NCI-H510A (cell line): ENCODE measurements at regions not wholly inside any gene's neighbourhood (a gene's known extent, or its start where the extent isn't known, plus 50 kb on each side); places are given as distances from the start of the nearest gene placed in this dataset.
"Not testable (repeated sequence)": the region's sequence is repeated elsewhere in the genome, so short reads cannot be mapped to it uniquely, and the experiment has no call there.

Experiments used
- DNase-seq: peaks from one replicate; lab custom pipeline; 2025; lab: John Stamatoyannopoulos, UW

DNA sequence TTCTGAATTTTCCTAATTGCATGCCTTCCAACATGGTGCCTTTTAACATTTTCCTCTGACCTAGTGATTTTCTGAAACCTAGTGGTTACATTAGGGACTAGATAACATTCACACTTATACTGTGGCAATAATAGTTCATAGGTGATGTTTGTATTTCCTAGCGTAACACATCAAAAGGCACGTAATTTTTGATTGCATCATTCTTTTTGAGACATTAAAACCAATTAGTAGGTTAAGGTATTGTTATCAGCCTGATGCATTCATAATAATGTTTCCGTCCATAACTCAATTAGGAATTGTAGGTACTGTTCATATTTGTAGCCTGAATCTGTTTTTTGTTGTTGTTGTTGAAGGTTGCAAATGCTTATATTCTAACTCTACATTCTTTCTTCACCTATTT, 192.4 kb downstream of the ANXA1 start:
- no peak for DNase-seq

DNA sequence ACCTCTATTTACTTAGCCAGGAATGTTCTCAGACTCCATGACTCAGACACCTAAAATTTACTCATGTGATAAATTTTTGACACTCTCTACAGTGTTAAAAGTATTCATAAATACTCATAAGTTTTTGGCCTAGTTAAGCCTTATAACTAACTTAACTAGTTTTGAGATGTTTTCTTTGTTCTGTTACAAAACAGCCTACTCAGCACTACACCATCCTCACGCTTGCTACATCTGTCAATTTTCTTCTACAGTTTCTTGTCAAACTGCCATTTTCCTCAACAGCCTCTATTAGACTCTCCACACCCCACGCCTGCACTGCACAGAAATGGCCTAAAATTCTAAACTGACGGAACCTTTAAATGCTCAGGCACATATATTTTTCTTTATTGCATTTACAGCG, 195.5 kb downstream of the ANXA1 start:
- no peak for DNase-seq

DNA sequence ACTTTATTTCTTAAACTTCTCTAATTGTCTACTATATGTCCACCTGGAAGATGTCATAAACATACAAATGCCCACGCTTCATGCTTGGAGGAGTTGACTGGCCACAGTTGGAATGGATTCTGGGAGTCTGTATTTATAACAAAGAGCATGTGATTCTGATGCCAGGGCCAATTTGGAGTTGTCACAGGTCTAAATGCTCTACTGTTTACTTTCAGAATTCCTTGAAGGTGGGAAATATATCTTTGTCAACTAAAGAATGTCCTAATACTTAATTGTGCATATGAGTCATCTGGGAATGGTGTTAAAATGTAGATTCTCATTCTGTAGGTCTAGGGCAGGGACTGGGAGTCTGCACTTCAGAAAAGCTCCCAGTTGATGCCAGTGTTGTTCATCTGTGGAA, 196.1 kb downstream of the ANXA1 start:
- no peak for DNase-seq

DNA sequence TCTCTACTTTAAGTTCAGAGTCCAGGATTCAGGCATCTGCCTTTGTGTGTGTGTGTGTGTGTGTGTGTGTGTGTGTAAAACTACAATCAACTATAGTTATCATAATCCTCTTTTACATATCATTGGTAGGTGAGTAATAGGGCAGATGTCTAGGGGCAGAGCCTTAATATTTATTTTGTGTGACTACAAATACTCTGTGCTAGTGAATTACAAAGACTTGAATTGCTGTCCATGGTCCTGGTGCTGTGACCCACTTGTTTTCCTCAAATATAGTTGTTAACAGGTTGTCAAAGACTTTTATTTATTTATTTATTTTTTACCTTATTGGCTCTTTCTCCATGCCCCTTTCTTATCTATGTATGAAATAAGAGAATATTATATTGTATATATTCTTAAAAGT, 196.8 kb downstream of the ANXA1 start:
- no peak for DNase-seq

DNA sequence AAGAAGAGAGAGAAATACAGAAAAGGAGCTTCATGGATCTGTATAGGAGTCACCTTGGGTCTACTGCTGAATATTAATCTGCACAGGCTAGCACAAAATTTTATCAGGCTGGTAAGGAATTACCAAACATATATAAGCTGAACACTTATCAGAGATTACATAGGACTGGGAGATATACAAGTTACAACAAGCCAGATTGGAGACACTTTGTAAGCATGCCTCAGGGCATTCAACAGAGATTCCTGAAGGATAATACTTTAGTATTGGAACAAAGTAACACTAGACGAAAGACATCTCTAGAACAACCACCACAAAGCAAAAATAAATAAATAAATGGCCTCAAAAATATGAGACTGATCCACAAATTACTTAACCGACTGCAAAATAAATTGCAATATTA, 197.8 kb downstream of the ANXA1 start:
- DNase-seq, result no peak

DNA sequence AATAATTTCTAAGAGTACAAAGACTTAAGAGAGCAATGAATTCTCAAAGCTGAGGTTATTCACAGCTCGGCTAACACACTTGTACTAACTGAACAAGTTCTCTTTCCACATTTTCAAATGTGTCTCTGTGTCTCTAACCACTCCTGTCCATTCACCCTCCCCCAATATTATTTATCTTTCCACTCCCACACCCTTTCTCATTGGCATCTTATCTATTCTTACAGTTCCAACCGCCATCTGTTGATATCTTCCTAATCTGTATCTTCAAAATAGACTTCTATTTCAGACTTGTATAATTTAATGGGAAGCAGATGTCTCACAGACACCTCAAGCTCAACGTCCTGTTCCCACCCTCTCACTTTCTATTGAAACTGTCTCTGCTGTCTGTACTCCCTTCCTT, 205.9 kb downstream of the ANXA1 start:
- no peak for DNase-seq

DNA sequence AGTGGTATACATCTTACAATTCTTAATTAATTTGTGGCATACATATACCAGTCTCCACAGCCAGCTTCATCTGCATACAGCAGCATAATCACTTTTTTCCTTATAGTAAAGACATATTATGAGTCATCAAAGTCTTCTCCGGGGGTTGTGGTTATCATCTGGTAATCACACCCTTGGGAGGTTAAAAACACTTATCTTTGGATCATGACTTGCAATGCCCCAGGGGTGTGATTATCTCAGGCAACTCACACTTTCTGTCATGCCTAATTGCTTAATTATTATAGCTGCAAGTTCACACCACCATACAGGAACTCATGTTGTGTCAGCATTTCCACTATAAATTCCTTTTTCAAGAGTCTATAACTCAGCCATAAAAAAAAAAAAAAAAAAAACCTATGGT, 218.4 kb downstream of the ANXA1 start:
- DNase-seq, result no peak

DNA sequence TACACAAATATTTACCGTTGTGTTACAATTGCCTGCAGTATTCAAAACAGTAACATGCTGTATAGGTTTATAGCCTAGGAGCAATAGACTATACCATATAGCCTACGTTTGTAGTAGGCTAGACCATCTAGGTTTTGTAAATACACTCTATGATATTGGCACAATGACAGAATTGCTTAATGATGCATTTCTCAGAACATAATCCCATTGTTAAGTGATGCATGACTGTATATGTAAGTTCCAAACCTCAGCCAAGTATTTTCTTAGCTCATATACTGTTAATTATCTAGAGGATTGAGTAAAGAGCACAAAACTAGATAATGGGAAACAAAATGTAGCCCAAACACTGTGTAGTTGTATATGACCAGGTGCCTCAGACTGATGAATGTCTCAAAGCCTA, 220.1 kb downstream of the ANXA1 start:
- DNase-seq, result no peak

DNA sequence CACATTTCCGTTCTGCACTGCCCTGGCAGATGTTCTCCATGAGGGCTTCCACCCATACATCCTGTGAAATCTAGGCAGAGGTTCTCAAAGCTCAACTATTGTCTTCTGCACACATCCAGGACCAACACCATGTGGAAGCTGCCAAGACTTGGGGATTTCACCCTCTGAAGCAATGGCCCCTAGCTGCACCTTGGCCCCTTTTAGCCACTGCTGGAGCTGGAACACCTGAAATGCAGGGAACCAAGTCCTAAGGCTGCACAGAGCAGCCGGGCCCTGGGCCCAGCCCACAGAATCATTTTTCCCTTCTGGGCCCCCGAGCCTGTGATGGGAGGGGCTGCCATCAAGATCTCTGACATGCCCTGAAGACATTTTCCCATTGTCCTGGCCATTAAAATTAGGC, 228.7 kb downstream of the ANXA1 start:
- DNase-seq, result no peak

DNA sequence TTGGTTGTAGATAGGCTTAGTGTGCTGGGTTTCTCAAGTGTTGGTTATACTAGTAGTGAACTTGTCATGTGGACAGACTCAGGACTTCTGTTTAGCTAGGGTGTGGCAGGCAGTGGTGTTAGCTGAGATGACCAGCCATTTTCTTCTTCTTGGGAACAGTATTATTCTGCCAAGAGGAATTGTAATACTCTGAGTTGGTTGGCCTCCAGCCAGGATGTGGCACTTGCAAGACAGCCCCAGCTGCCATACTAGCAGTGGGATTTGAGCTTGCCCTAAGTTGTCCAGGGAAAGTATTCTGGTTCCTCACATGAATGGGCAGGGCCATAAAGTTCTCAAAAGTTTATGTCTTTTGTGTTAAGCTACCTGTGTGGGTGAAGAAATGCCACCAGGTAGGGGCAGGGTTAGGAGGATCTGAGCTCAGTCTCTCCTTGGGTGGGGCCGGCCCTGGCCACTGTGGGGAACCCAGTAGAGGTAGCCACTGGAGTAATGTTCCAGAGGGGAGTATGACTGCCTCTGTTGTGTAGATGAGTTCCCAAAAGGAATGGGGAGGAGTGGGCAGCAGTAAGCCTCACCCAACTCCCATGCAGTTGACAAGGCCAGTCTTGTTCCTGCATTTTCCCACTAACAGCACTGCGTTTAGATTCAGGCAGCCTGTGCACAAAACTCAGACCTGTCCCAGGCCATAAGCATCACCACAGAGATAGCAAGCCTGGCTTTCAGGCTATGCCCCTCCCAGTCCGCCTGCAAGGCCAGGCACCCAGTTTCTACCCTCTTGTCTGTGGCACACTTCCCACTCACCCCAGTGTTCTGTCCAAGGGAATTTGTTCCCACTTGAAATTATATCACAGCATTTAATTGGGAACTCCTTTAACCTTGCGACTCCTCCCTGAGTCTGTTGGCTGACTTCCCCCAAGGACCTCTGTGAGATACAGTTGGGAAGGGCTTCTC, 250.7 kb downstream of the ANXA1 start:
- no peak for DNase-seq

DNA sequence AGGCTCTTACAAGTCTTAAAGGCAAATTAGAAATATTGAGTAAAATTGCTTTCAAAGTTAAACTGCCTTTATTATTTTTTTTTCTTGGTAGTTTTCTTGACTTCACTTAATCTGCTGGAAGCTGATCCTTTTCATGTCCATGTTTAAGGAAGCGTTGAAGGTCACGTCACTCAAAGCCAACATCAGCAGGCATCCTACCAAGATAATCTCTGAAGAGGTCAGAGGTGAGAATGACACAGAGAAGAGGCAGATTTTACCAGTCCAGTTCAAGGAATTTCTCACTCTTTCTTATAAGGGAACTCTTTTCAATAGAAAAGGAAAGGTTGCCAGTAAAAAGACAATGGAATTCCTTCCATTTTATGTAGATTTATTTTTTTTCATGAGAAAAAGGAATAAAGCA, 259.8 kb downstream of the ANXA1 start:
- DNase-seq, result no peak

DNA sequence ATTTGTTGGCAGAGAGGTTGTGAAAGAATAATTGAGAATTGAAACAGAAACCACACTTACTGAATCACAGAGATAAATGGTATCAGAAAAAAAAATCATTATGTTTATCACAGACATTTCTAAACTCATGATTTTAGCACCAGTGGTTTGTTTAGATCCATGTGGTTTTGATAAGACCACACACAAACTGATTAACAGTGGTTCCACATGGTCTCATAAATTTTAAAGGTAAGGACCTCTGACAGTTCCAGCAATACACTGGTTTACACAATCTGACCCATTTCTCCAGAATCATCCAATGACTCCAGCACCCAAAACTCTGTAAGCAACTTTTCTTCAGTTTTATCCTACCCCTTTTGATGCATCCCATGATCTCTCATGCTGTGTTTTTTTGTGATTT, 261.2 kb downstream of the ANXA1 start:
- DNase-seq, result no peak

DNA sequence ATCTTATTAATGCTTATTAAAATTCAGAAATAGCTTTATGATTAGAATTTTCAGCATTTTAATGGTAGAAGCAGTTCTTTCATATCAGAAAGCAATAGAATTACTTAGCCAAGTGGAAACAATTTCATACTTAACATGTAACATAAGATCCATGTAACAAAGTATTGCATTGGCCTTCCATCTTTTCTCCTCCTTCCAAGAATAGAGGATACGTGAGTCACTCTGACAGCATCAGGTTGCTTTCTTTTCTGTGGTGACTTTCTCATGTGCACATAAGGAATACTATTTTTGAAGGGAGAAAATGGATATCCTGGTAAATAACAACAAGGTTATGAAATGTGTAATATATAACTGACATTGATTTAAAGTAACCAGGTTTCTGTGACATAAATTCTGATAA, 272.2 kb downstream of the ANXA1 start:
- DNase-seq, result no peak

DNA sequence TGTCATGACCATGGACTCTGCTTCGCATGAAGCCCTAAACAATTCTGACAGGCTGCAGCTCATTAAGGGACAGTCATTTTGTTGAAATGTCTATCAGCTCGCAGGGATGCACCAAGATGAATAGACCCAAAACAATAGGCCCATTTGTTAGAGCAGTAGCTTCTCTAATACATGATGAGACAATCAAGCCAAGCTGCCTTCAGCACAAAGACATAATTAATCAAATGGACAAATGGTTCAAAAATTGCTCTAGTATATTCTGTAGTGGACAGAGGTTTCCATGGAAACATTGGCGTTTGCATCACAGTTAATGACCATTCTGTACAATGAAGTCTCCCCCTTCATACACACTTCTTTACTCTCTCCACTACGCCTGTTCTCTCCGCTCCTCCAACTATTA, 274.6 kb downstream of the ANXA1 start:
- no peak for DNase-seq

DNA sequence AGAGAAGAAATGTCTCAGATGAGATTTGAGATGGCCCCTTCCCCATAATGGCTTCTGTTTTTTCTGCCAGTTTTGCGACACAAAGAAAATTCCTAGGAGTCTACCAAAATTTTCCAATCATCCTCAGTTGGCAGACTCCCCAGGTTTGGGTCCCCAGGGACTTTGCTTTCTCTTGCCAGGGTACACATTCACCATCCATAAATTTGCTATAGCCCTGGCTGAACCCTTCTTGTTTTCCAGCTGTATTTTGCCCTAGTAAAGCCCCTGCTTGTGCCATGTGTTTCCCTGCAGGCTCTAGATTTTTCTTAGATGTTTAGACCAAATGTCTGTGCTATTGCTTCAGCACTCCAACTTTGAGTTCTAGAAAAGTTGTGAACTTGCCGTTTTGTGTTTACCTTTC, 283.2 kb downstream of the ANXA1 start:
- no peak for DNase-seq

DNA sequence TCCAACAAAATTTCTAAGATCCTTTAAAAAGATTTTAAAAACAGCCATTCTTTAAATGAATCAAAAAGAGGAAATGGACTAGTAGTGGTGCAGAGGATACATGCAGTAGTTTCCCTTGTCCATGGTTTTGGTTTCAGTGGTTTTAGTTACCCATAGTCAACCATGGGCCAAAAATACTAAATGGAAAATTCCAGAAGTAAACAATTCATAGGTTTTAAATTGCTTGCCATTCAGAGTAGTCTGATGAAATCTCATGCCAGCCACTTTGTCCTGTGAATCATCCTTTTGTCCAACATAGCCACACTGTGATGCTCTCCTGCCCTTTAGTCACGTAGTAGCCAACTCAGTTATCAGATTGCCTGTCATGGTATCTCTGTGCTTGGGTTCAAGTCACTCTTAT, 286.1 kb downstream of the ANXA1 start:
- no peak for DNase-seq

DNA sequence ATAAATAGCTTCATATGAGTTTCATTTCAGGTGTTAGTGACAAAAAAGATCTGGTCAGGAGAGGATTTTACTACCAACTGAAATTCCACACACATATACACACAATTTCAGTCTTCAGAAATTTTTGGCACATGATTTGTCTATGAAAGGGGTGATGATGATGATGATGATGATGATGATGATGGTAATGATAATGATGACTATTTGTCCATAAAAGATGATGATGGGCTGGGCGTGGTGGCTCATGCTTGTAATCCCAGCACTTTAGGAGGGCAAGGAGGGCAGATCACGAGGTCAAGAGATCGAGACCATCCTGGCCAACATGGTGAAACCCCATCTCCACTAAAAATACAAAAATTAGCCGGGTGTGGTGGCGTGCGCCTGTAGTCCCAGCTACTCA, 288.2 kb downstream of the ANXA1 start:
- not testable (repeated sequence) for DNase-seq

DNA sequence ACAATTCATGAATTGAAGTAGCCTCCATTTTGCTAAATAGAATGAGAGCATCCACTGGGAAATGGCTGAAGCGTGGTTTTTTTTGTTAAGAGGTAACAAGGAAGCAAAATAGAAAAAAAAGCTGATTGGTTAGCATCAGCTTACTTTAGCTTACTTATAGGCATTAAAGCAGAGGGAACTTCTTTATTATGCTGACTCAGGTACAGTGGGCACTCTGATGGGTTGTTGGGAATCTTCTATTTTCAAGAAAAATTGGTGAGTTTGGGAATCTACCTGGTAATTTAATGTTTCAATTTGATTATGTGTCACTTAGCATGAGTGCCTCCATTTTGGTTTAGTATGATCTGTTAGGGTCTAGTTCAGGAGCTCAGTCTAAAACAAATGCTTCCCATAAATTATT, 289.6 kb downstream of the ANXA1 start:
- no peak for DNase-seq

DNA sequence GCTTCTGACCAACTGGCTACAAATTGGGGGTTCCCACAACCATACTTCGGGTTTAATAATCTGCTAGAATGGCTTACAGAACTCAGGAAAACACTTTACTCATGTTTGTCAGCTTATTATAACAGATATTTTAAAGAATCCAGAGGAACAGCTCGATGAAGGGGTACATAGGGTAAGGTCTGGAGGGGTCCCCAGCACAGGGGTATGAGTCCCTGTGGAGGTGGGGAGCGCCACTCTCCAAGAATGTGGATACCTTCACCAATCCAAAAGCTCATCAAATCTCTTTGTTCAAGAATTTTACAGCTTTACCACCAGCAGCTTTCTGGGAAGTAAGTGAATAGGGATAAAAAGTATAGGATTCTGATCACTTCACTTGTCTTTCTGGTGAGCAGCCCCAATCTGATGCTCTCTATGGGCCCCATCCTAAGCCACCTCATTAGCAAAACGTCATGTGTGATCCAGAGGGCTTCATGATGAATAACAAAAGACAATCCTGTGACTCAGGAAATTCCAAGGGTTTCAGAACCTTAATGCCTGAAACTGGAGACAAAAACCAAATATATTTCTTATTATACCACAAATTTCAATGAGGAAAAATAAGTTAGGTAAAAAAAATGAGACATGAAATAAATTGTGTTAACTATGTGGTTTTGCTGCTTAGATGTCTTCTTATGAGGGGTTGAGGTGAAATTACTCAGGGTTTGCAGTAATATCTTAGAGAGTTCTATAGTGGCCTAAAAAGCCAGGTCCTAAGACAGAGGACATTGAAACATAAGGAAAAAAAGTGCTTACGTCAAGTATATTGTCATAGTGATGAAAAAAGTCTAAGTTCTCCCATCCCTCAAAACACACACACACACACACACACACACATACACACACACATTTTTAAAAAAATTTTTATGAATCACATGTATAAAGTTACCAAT, 290.5 kb downstream of the ANXA1 start:
- DNase-seq, result no peak

DNA sequence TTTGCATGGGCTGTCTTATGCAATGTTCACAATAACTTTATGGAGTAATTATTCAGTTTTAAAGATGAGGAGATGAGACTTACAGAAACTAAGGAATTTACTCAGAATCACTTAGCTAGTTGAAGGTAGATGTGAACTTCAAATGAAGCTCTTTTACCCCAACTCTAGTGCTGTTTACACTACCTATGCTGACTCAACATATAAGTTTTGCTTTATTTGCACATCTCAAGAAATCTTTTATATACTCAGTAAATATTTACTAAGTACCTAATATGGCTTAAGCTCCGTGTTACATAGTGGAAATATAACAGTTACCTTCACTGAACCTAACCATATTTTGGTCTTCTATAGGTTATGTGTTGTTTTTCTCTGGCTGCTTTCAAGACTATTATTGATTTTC, 293.2 kb downstream of the ANXA1 start:
- no peak for DNase-seq

DNA sequence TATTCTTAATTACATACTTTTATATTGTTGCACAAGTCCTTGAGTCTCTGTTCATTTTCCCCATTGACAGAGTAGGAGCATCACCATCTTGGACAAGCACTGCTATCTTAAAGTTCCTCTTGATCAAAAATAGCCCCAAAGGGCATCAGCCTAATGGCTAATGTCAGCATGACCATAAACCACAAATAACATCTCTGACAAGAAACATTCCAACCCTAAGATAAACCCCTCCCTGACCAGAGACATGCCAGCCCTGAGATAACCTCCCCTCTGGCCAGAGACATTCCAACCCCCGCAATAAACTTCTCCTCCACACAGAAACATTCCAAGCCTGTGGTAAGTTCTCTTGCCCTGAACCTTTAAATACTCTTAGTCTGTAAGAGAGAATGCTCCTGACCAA, 293.7 kb downstream of the ANXA1 start:
- not testable (repeated sequence) for DNase-seq

DNA sequence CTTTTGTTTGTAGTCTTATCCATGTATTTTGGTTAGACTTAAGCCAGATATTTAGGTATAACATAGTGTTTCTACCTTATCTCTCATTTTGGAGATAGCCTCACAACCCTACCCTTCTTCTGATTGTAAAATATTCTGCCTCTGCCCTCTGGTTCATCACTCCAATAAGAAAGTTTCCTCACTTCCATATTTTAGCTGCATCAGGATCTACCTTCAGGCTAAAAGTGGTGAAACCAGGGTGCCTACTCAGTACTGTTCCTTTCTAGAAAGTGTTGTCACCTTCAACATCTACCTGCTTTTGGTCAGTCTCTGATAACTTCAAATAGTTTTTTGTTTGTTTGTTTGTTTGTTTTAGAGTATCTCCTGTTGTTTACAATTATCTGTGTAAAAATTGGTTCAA, 294.6 kb downstream of the ANXA1 start:
- no peak for DNase-seq

DNA sequence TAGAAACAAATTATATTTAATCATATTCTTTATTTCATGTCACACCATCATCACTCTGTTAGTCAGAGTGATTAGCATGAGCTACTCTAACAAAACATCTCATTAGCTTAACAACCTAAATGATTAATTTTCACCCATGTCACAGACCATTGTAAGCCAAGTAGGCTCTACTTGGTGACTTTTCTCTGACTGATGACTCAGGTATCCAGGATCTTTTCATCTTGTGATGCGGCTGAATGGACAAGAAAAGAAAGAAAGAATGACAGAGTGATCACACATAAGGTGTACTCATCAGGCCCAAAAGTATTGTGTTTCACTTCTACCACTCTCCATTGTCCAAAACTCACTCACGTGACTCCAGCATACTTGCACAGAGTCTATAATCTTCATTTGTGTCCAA, 299.3 kb downstream of the ANXA1 start:
- DNase-seq, result no peak
